NCI-H526 (cell line): ENCODE measurements at regions not wholly inside any gene's neighbourhood (a gene's known extent, or its start where the extent isn't known, plus 50 kb on each side); places are given as distances from the start of the nearest gene placed in this dataset.
"Not testable (repeated sequence)": the region's sequence is repeated elsewhere in the genome, so short reads cannot be mapped to it uniquely, and the experiment has no call there.

Experiments used
- DNase-seq, 2 experiments: peaks; one replicate each; lab custom pipeline; 2025; lab: John Stamatoyannopoulos, UW

DNA sequence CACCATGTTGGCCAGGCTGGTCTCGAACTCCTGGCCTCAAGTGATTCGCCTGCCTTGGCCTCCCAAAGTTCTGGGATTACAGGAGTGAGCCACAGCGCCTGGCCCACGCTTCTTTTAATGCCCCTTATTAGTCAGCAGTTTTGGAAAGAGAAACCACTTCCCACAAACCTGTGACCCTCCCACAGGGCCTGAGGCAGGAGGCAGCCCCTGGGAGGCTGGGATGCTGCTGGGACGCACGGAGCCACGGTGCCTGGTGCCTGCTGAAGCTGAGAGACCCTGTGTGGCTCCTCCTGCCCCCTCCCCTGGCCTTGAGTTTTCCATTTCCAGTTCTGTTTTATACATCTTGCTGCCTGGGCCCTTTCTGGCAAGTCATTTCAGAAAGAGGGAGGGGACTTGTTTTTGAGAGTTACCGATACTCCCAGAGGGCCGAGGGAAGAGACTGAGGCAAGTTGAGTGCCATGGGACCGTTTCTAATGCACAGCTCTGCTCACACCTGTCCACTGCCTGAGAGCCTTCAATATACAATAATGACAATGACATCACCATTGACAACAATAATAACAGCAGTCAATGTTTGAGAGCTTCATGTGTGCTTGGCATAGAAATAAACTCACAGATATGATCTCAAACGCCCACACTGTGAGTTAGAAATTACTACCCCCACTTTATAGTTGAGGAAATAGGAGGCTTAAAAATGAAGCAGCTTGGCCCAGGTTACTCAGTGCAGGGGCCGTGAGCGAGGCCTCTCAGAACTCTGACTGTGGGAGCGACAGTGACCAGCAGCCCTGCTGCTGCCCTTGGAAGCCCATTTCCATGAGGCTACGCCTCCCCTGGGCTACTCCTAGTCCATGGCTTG, 78.1 kb upstream of the YWHAQ start:
- no peak for DNase-seq

DNA sequence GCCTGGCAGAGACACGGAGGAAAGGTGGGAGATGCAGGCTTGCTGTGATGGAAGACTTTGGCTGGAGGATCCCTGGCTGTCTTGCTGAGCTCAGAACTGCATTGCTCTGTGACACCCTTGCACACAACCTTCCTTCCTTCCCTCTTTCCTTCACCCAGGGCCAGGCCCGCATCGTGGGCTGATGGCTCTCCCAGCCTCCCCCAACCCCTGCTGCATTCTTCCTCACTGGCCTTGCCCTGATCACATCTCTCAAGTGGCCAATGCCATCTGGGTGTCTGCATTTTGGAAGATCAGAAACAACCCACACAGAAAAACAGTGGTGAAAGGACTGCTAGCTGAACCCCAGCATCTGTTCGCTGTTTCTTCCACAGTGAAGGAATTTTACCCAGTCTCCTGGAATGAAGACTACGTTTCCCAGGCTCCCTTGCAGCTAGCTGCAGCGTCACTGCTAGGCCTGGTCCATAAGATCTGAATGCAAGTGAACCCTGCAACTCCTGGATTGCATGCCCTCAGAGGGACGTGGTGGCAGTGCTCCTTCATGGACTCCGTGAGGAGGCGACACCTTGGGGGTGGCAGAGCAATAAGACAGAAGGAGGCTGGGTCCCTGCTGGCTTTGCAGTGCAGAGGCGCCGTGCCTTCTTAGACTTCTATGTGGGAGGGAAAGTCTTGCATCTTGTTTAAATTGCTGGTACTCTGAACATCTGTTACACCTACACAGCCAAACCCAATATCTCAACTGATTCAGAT, 78.9 kb upstream of the YWHAQ start:
- no peak for DNase-seq

DNA sequence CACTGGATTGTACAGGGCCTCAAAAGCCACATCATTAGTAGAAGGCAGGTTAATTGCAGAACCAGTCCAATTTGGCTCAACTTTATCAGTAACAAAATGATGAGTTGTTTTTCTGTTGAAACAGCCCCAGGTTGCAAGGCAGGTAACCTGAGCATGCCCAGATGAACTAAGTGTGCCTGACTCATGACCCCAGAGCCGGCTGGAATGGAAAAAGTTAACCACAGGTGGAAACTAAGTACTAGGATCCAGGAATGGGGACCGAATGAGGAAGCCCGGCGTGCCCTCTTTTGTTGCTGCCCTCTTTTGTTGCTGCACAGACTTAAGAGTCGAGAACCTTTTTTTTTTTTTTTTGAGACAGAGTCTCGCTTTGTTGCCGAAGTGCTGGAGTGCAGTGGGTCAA, 79.5 kb upstream of the YWHAQ start:
- no peak for DNase-seq

DNA sequence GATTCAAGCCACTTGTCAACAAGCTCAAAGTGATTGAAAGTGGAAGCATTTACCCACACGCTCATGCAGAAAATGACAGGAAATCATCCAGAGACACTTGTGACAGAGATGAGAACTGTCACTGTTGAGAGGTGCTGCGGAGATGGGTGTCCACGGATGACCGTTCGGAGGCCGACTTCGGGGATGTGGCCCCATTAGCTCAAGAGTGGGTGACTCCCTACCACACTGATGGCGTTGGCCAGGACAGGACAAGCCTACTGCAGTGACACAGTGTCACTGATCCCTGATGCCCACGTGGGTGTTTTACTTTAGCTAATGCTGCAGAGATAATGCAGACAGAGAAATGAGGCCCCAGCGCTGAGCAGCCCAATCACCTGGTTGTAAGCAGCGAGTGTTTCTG, 81.5 kb upstream of the YWHAQ start:
- no peak for DNase-seq

DNA sequence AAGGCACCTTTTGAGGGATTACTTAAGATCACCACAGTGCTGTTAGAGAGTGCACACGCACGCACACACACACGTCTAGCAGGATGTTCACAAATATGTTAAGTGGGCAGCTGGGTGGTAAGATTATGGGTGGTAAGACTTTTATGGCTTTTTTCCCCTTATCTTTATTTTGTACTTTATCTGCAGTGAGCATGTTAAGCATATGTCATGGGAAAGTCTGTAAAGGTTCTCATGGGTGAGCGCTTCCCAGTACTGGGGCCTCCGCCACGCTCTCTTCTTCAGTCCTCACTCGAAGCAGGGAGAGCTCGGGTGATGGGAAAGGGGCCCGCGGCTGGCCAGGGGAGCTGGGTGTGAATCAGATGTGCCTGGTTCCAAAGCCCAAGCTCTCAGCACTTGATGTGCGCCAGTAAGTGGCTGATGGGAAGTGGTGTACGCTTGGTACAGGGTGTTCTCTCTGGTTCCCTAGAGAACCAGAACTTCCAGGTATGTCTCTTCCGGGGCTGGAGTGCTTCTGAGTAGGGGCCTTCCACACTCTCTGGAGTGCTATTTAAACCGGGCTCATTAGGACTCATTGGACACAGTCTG, 83.9 kb upstream of the YWHAQ start:
- DNase-seq = no peak

DNA sequence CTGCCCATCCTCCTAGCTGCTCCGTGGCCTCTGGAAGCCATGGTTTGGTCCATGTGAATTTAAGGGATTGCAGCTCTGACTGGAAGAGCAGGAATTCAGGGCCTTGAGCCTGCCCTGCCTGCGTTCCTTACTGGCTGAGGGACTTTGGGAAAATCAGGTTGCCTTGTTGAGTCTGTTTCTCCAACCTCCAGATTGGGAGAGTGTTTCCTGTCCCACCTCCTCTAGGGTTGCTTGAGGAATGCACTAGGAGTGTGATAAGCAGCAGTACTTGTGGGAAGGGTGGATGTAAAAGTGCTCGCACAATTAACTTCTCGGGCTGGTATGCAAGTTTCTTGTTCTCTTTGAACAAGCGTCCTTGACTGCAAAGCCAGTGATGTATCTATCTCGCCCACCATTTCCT, 84.4 kb upstream of the YWHAQ start:
- no peak for DNase-seq

DNA sequence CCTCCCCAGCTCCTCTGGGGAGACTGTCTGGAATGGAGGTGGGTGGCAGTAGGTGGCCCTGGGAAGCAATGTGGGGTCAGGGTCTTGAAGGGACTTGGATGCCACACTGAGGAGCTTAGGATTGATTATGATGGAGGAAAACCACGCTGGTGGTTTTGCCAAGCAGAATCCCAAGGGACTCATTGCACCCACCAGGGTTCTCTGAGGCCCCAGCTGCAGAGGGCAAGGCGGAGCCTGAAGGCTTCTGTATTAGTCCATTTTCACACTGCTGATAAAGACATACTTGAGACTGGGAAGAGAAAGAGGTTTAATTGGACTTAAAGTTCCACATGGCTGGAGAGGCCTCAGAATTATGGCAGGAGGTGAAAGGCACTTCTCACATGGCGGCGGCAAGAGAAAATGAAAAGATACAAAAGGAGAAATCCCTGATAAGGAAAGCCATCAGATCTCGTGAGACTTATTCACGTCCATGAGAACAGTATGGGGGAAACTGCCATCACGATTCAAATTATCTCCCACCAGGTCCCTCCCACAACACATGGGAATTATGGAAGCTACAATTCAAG, 87.2 kb upstream of the YWHAQ start:
- peak; percentile 14 to 75 for DNase-seq

DNA sequence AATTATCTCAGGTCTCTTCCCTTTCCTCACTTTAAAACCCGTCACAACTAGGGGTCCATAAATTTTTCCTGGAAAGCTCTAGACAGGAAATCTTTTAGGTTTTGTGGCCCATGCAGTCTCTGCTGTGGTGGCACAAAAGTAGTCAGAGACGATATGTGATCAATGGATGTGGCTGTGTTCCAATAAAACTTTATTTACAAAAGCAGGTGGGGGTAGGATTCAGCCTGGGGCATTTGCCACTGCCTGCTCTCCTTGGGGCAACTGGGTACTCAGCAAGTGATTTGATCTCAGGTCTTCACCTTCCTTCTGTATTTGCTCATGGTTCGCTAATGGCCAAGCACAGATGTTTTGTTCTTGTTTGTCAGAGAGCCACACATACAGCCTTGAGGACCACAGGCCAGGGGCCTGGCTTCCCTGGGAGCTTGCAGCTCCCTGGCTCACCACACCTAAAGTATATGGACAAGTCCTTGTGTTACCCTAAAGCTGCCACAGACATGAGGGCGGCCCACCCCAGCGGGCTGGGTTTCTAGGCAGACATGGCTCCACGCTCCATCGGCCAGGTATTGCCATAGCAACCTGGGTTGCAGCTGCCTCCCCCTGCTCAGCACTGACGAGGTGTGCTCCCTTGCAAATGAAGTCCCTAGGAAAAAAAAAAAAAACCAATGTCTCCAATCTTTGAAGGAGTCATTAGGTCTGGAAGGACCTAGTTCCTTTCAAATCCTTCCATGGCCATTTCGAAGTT, 89.7 kb upstream of the YWHAQ start:
- peak; percentile 95 to 96 for DNase-seq

DNA sequence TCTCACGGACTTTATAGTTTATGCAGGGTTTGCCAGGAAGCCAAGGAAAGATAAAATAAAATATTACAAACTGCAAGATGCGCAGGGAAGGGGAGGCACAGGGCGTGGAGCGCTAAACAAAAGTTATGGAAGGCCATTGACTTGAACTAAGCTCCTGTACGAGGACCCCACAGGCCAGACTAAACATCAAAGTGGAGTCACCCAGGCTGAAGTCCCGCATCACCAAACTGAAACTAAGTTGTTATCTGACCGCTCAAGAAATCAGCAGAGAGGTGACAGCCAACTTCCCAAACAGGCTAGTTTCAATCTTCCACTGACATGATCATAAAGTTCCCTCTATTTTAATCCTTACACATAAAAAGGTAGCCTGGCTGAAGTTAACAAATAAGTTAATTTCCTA, 90.5 kb upstream of the YWHAQ start:
- no peak for DNase-seq

DNA sequence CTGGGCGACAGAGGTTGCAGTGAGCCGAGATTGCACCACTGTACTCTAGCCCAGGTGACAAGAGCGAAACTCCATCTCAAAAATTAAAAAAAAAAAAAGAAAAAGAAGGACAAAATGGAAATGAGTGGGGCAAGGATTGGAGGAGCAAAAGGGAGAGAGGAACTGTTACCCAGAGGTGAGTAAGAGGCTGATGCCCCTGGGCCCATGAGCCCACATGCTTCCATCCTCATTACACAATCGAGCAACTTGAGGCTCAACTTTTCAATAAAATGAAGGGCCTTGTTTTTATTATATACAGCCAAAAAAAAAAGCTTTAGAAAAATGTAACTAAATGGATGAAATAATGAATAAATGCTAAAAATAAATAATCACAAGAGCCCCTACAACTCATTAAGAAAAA, 91.7 kb upstream of the YWHAQ start:
- DNase-seq = no peak

DNA sequence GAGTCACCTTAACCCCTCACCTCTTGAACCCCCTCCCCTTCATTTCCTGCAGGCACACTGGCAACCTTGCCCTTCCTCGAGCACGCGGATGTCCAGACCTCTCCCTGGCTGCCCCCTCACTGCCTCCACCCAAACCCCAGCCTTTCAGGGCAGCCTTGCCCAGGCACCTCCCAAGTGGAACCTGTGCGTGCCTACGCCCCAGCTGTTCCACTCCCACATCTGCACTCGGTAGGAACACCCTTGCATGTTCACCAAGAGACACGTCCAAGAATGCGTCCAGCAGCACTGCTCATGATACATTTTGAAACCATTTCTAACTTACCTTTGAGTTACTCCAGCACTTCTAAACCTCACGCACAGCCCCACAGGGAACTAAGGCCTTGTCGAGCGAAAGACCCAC, 93.8 kb upstream of the YWHAQ start:
- no peak for DNase-seq

DNA sequence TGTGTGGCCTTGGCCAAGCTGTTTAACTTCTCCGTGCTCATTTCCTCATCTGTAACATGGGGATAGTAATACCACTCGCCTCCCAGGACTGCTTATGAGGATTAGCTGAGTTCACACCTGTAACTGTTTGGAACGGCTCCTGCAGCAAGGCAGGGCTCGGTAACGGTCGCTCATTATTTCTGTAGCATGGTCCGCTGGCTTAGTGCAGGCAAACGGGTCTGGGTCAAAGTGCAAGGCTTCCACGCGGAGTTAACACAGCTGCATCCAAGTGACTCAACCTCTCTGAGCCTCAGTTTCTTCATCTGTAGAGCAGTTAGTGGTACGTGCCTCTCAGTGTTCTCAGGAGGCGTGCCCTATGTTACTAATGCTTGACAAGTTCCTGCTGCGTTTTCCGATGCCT, 94.3 kb upstream of the YWHAQ start:
- no peak for DNase-seq

DNA sequence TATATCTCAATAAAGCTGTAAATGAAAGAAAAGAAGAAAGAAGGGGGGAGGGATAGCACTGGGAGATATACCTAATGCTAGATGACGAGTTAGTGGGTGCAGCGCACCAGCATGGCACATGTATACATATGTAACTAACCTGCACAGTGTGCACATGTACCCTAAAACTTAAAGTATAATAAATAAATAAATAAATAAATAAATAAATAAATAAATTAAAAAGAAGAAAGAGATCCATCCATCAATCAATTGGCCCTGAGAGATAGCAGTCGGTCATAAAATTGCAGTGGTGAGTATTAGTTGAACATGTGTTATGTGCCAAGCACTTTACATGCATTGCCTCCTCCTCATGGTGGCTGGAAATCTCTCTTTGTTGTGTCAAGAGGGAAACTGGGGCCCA, 95.2 kb upstream of the YWHAQ start:
- not testable (repeated sequence) for DNase-seq

DNA sequence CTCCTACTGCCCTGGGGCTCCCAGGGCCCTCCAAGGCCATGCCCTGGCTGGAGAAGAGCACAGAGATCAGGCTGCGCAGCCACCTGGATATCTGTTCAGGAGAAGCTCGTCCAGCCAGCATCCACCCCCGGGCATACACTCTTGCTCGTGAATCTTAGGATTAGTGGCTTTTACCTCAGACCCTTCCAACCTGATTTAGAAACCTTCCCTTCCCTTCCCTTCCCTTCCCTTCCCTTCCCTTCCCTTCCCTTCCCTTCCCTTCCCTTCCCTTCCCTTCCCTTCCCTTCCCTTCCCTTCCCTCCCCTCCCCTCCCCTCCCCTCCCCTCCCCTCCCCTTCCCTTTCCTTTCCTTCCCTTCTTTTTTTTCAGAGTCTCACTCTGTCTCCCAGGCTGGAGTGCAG, 99.7 kb upstream of the YWHAQ start:
- not testable (repeated sequence) for DNase-seq

DNA sequence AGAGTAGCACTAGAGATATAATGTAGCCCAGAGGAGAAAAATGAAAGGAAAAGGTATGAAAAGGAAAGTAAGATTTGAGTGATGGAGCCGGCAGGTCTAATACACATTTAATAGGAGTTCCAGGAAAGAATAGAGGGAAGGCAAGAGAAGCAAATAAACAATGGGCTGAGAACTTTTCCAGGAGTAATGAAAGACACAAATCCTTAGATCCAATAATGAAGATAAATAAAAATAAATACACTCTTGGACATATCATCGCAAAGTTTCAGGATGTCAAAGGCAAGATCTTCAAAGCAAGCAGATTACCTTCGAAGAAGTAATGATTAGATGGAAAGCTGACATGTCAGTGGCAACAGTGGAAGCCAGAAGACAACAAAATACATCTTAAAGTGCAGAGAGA, 102.0 kb upstream of the YWHAQ start:
- no peak for DNase-seq

DNA sequence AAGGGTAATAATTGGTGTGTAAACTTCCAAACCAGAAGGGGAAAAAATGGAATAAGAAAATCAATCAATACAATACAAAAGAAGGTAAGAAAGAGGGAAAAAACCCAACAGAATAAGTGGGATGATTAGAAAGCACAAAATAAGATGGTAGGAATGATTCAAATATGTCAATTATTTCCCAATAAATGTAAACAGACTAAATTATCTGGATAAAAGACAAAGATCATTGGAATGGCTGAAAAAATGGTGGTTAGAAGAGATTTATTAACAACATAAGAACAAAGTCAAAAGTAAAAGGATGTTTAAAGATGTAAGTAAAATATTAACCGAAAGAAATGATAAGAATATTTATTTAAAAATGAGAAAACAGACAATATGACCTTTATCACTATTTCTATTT, 103.5 kb upstream of the YWHAQ start:
- DNase-seq = no peak

DNA sequence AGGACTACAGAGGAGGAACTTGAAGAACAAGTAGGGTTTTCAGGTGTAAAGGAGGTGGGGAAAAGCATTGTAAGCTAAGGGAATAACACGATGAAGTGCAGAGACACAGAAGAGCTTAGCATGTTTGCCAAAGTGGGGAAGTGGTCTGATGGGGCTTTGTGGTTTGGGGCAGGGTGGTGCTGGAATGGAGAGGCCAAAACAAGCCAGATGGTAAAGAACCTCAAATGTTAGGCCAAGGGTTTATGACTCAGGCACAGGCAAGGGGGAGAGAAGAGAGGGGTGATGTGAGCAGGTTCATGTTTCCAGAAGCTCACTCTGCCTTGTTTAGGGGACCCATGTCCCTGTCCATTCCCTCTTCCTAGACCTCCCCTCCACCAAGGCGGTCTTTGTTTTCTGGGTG, 104.5 kb upstream of the YWHAQ start:
- DNase-seq = no peak

DNA sequence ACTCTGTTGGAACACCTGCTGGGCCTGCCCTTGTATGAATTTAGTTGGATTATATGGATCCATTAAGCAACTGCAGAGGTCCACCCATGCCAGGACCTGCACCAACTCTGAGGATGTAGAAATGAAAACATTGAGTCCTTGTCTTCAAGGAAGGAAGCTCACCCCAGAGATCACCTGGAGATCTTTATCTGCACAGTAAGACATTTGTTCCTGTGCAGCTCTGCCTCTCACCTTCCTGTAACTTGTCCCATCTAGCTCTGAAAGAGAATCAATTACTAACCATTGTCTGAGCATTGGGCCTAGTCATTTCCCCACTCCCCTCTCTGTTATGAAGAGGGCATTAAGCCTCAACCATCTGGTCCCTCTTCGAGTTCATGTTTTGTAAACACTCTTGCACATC, 105.2 kb upstream of the YWHAQ start:
- no peak for DNase-seq

DNA sequence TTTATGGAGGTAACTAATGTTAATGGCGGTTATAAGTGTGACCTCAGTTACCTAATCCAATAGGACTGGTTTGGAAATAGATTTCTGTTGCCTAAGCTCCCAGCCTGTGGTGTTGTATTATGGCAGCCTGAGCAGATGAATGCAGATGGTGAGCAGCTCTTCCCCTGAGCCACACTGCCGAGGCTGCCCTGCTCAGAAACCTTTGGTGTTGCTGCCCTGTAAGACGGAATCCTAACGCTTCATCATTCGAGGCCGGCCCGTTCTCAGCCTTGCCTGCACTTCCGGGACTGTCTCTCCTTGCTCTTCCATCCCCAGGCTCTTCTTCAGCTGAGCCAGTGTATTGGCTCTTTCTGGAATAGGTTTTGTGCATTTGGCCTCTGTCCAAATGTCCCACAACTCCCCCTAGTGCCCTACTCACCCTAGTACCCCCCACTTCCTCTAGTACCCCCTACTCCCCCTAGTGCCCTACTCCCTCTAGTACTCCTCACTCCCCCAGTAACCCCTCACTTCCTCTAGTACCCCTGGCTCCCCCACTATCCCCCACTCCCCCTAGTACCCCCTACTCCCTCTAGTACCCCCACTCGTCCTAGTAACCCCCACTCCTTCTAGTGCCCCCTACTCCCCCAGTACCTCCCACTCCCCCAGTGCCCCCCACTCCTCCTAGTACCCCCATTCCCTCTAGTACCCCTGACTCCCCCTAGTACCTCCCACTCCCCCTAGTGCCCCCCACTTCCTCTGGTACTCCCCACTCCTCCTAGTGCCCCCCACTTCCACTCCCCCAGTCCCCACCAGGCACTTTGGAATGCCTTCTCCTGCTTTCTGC, 106.0 kb upstream of the TAF1B start:
- DNase-seq = no peak

DNA sequence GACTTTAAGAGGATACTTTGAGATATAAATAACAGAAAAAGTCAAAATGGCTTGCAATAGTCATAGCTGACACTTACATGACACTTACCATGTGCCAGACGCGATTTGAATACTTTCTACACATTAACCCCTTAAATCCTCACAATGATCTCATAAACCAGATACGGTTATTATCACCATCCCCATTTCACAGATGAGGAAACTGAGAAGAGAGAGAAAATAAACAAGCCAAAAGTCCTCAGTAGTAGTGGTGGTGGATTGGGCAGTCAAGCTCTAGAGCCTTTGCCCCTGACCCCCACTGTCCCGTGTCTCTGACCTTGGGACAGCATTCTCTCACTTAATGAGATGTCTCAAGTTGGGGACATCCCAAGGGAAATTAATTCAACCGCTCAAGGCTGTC, 105.2 kb upstream of the TAF1B start:
- no peak for DNase-seq
